Left lobe of liver (tissue), 2 donors: ENCODE measurements at regions not wholly inside any gene's neighbourhood (a gene's known extent, or its start where the extent isn't known, plus 50 kb on each side); places are given as distances from the start of the nearest gene placed in this dataset.

Source experiments
- ATAC-seq: fragments of 200-7000 bp; cut with Tn5 transposase; one replicate; pipeline ENCODE4 v1.9.1; 2020; ENCODE audit warnings: mild to moderate bottlenecking, moderate library complexity
- DNase-seq: peaks from one replicate; pipeline ENCODE4 v3.0.0-alpha.2; 2020; ENCODE audit warnings: low spot score
- donor health status: DM: no; HTN: no; CAD: no; lungs with moderate emphysema.
- donor health status: DM: no; HTN: yes; CAD: no.

DNA sequence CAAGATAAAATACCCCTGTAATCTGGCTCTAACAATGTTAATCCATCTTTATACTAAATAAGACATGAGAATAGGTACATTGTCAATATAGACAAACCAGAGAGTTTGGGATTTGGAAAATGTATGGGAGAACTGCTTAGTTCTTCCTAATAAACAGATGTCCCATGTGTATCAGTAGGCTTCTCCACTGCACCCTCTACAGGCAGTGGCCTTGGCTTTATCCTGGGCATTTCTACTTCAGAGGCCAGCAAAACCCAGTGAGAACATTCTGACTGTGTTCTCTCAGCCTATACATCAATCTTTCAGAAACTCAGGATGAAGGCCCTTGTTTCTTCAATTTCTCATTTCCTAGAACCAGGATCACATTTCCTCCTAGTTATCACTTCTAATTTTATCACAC lies 1167.5 kb upstream of the ACVR2A start:
- no peak for DNase-seq
- ATAC-seq: no peak

DNA sequence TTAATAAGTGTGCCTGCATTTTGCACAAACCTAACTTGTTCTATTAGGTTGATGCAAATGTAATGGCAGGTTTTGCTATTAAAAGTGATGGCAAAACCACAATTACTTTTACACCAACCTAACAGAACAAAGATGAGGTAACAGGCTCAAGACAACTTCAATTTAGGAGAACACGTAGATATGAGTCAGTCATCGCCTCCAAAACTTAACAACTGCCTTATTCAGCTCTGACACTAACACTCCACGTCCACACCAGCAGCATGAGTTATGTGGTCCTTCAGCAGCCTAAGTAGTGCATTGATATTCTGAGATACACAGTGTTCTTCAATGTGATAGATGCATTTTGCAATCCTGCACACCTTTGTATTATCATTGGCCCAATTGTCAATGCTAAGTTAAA lies 1175.1 kb upstream of the ACVR2A start:
- no peak for DNase-seq
- no peak for ATAC-seq

DNA sequence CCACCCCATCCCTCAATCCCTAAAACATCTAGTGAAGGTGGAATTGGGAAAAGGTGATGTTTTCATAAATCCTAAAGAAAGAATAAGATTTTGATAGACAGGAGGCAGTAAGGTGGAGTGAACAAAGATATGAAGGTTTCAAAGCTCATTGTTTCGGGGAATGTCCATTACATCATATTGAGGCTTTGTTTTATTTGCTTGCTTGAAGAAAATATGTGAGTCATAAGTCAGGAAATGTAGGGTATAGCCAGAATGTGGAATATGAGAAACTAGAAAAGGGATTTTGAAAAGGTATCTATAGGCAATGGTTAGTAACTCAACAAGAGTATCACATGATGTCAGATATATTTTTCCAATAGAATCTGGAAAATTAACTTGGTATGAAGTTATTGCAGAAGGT lies 1178.5 kb upstream of the ACVR2A start:
- no peak for ATAC-seq
- DNase-seq: no peak

DNA sequence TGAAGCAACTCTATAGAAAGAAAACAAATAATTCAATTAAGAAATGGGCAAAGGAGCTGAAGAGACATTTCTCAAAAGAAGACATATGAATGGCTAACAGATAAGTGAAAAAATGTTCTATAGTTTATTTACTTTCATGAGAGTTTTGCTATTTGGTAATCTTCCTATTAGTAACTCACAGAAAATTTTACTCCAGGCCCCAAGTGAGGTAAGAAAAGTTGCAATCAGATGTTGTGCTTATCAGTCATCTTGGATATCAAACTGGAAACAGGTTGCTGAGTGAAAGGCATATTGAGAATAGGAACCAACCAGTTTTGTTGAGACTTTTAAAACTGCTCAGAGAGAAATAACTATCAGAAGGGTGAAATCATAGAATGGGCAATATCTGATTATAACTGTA lies 1179.0 kb upstream of the ACVR2A start:
- no peak for DNase-seq

DNA sequence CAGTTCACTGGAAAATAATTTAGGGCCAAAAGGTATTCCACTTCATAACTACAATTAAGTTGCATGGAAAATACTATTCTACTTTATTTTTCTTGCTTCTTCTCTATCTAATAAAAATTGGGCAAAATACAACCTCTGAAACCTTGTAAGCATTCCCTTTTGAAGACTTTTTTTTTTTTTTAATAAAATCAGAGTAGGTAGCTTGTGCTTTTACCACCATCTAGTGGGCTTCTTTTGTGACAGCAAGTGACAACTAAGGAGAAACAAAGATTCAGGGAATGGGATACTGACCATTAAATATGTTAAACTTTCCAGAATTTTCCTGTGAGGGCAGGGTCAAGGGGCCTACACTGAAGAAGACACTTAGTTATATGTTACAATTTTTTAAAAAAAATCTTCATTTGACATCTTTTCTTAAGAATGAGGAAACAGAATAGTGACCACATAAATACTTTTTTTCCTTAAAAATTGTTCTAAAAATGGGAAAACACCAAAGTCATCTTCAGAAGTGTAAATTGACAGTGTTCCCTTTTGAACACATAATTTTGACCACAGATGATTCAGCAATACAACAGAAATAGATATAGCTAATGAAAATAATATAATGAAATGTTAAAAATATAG lies 1183.2 kb upstream of the ACVR2A start:
- ATAC-seq: peak; percentile 48
- DNase-seq: no peak

More for the DNA sequence above, 1179.0 kb upstream of the ACVR2A start:
- no peak for ATAC-seq

DNA sequence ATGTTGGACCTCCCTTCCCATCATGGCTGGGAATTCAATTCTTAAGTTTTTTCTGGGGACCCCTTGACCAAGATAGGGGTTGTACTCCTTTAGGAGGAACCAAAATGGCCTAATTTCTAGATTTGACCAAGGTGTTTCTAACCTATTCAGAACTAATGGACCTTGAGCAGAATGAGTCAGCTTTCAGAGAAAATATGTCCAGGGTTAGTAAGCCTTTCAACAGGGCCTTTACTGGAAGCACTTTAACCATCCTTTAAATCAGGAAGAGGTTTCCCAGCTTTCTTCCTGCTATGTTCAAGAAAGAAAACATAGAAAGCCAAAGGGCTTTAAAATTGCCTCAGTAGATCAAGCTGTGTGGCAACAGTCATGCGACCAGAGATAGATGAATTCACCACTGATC lies 1184.9 kb upstream of the ACVR2A start:
- ATAC-seq (no peak), DNase-seq (no peak)

DNA sequence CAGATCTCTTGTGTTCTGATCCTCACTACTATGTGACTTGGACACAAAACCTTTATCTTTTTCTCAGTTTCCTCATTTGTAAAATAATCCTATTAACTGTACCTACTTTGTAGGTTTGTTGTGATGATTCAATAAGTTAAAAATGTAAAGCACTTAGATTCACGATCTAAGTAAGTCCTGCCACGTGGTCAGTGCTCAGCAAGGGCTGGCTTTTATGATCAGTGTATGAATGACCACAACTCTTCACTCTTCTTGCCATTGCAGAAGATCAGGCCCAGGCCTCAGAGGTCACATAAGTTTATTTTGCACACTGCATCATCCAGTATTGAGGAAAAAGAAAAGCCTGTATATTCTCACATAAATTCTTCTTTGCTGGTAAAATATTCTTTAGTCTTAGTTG lies 1192.5 kb upstream of the ACVR2A start:
- DNase-seq (no peak), ATAC-seq (no peak)

DNA sequence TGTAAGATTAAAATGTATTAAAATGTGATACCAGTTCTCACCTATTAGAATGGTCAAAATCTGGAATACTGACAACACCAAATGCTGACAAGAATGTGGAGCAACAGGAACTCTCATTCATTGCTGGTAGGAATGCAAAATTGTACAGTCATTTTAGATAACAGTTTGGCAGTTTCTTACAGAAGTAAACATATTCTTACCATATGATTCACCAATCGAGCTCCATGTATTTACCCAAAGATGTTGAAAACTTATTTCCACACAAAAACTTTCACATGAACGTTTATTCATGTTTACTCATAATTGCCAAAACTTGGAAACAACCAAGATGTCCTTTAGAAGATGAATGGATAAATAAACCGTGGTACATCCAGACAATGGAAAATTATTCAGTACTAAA lies 1193.5 kb upstream of the ACVR2A start:
- no peak for DNase-seq
- ATAC-seq: no peak

DNA sequence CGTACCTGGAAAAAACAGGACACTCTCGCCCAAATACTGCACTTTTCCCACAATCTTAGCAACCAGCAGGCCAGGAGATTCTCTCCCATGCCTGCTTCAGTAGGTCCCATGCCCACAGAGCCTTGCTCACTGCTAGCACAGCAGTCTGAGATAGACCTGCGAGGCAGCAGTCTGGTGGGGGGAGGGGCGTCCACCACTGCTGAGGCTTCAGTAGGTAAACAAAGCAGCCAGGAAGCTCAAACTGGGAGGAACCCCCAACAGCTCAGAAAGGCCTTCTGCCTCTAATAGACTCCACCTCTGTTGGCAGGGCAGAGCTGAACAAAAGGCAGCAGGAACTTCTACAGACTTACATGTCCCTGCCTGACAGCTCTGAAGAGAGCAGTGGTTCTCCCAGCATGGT lies 1202.8 kb upstream of the ACVR2A start:
- no peak for DNase-seq

DNA sequence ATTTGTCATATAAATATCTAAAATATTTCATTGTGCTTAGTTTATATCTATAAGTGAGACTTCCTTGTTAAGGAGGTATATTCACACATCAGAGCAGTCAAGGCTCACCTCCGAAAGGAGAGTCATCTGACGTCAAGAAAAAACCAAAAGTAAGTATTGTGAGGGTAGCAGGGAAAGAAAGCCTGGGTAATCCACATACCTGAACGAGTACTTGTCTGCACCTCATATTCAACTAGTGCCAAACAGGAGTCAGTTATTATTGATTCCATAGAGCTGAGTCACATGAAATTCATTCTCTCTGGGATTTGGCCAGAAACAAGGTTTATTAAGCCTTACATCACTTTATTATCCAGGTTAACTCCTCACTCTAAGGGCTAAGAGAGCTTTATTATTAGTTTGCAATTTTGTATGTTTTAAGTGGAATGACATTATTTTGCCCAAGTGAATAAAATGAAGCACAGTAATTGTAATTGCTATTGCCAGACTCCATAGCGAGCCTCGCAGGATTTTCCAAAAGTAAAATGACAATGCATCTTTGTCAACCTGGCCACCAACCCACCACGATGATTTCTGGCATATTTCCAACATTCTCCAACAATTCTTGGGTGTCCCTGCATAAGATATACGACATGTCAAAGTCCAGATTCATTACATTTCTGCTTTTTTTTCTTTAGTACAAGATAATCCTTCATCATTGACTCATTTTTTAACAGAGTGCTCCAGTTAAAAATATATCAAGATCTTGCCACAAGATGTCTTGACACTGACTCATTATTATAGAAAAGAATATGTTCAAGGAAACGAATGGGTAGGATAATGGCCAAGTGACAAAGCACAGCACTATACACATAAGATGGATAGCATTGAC lies 1210.4 kb upstream of the ACVR2A start:
- ATAC-seq (no peak), DNase-seq (no peak)

More for the DNA sequence above, 1202.8 kb upstream of the ACVR2A start:
- no peak for ATAC-seq

DNA sequence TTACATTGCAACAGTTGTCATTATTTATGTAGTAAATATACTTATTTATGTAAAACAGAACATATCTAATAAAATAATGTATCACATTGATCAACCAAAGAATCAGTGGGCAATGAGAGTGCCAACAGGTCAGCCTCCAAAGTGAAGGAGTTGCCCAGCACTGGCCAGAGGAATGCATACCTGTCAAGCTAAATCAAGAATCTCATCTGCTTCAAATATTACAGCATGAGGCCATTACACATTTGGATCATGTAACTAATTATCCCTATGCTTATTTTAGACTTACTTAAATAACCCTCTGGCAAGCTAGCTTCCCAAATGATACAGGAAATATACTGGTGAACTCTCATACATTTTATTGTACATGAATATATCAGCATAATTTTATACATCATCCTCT lies 1211.7 kb upstream of the ACVR2A start:
- ATAC-seq: no peak
- no peak for DNase-seq

DNA sequence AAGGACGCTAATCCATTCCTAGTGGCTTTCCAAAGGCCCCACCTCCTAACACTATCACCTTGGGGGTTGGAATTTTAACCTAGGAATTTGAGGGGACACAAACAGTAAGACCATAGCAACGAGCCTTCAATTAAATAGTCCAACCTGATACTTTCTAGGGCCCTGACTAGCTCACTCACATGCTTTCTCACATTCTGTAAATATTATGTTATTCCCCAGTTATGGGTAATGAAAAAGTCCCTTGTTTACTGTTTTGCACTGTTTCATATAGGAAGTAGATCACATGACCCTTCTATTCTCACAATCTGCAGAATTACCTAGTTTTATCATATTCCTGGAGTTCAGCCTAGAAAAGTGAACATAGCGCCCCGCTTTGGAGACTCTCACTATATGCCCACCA lies 1212.1 kb upstream of the ACVR2A start:
- DNase-seq: no peak
- no peak for ATAC-seq

DNA sequence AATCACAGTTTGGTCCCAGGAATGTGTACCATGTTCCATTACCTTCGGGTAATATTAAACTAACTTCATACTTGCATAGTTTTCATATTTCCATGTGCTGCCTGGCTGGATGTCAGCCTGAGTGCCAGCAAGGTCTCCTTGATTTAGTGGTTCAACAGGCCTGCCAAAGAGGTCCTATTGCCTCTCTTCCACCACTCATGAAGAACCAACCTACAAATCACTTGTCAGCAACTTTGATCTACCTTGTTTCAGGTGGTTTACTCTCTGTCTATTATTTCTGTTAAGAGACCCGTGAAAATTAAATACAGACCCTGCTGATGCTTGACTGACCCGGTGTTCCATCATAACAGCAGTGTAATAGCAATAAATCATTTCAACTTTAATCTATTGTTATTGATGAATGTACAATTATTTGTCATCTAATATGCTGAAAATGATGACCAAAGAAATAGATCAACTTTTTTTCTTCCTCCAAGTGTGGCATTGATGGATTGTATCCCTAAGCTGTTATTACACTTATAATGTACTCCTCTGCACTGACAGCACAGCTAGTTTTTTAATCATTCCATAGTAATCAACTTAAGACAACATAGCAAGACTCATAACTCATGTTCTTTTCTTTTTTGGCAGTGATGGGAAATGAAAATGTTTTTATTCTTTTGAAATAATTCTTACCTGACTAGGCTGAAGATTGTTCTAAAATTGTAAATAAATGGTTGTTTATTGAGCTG lies 1220.2 kb upstream of the ACVR2A start:
- ATAC-seq (no peak), DNase-seq (no peak)

DNA sequence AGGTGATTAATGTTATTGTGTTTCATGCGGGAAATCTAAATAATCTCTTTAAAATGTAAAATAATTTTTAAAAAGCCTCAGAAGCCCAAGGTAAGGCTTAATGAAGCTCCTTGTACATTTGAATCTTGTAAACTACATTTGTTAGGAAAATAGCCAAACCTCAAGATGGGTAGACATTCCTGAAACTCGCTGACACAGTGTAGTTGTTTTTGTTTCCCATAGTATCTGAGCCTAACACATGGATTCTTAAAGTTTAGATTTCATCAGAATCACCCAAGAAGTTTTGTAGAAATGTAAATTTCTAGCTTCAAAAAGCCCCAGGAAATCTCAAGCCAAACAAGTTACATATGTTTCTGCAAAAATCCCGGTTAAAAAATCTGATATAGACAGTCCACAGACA lies 1221.1 kb upstream of the ACVR2A start:
- DNase-seq (no peak), ATAC-seq (no peak)

DNA sequence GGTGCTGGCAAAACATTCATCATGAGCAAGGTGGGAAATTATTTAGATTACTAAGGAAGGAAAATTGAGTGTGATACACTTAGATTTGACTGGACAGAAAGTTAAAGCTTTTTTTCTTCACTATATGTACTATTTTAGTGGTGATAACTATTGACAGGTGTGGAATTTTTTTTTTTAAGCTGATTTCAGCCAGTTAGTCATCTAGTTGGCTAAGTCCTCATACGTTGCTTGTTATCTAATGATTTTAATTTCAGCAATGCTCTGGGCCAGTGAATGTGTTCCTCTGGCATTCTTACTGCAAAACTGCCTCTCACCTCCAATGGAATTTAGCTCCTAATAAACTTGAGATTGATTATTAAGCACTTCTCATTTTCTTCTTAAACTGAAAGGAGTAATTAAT lies 1223.2 kb upstream of the ACVR2A start:
- ATAC-seq: no peak
- DNase-seq: no peak

DNA sequence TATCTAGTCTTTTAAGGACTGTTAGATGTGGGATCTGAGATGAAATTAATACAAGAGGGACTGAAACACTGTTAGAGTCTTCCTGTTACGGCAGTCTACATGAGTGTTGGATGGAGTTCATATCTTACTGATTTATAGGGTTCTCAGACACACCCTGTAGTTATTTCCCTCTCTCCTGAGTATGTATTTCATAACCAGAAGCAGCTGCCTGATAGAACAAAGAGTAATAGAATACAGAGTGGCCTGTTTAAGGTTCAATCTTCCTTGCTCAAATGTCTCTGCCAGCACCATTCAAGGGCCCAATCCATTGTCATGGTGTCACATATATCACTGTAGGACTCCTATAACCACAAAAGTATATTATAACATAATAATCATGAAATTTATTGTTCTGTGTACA lies 1229.1 kb upstream of the ACVR2A start:
- DNase-seq: no peak
- no peak for ATAC-seq

DNA sequence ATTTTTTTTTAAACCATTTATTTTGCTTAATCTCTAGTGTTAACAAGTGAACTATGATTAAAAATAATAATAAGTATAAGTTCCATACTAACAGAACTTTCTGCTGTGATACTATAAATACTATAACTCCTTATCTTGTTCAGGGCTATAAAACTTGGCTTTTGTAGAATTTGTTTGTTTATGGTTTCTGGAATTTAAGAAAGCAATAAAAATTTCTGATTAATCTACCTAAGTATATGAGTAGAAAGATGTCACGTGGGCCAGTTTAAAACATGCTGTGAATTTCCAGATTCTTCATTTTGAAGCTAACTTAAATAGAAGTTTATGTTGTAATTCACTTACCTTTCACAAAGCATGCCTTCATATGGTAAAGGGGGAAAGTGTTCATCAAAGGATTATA lies 1236.3 kb upstream of the ACVR2A start:
- DNase-seq (no peak), ATAC-seq (no peak)

DNA sequence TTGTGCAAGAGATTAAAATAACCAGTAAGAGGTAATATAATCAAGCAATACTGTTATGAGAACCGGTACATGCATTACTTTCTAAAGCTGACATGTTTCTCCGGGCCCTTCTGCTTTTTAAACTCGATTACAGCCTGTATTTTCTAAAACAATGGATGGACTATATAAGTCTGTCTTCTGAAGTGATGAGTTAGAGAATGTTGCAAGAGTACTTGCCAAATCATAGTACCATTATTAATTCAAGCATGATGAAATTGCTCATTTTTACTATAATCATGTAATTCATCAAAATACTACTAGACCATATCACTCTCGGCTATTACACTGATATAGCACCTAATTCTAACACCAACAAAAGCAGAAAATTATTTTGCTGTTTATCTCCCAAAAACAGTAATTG lies 1240.3 kb upstream of the ACVR2A start:
- ATAC-seq: no peak
- DNase-seq: no peak

DNA sequence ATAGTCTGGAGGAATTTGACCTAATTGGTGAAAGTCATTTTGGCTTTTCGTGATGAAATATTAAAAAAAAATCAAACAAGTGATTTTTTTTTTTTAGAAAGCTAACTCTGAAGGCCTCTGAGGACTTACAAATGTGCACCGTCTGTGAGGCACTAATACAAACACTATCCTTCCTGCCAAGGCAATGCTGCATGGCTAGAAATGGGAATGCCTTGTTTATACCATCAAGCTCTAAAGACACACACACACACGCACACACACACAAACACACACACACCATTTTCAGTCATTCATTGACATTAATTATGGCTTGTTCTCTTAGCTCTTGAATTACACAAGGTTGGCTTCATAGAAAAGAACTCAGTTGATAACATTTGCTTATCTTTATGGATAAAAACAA lies 1242.0 kb upstream of the ACVR2A start:
- ATAC-seq: no peak
- DNase-seq: no peak

DNA sequence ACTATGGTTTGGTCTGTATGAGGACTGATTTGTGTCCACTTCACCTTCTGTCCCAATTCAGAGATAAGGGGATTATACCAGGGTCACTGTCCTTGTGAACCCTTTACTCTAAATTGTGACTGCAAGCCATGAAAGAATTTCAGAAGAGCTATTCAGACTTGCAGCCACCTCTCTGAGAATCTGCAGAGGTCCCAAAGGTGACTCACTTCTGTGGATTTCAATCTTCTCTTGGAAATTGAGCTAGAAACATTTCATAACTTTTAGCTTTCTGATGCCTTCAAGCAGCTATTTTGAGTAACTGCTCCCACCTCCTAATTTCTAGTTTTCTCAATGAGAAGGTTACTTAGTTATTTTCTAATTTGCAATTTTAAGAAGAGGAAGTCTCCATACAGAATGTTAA lies 1242.4 kb upstream of the ACVR2A start:
- no peak for ATAC-seq

DNA sequence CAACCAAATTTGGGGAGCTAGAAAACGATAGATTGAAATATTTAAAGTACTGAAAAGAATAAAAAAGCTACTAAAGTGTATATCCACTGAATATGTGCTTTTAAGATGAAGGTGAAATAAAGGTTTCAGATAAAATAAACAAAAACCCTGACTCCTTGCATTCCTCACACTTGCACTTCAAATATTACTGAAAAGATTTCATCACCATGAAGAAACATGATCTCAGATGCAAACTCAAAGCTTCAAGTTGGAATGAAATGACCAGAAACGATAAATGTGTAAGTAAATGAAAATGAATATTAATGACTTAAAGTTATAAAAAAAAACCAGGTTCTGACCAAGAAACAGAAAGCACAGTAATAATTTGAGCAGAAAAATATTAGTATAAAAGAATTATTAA lies 1246.0 kb upstream of the ACVR2A start:
- no peak for DNase-seq
- ATAC-seq: no peak

More for the DNA sequence above, 1242.4 kb upstream of the ACVR2A start:
- DNase-seq: no peak

DNA sequence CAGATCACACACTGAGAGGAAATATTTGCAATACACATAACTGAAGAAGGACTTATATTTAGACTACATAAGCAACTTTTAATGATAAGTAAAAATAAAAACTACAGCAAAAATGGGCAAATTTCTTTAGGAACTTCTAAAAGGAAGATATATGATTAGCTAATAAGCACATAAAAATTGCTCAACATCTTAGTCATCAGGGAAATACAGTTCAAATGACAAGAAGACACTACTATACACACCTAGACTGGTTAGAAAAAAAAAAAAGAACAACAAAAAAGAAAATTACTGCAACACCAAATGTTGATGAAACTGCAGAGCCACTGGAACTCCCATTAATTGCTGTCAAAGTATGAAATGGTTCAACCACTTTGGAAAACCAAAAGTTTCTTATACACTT lies 1247.5 kb upstream of the ACVR2A start:
- ATAC-seq: no peak
- no peak for DNase-seq
